ENCODE measurements at regions not wholly inside any gene's neighbourhood (a gene's known extent, or its start where the extent isn't known, plus 50 kb on each side); places are given as distances from the start of the nearest gene placed in this dataset.
"Not testable (repeated sequence)": the region's sequence is repeated elsewhere in the genome, so short reads cannot be mapped to it uniquely, and the experiment has no call there.

DNA sequence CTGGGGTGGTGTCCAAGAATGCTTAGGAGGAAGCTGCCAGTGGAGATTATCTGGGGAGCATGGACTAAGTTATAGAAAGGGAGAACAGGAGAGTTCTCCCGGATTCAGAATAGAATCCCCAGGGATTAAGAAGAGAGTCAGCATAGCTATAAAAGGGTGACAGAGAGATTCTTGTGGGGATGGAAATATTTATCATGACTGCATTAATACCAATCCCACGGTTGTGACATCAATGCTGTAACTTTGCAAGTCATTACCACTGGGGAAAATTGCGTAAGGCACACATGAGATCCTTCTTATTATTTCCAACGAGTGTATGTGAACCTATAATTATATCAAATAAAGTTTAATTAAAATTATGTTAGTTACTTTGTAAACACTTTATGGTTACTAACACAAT lies 447.9 kb upstream of the TMEM132C start:
- no peaks in the 10 kb centered on the region for H3K4me1 ChIP-seq (ENCODE audit: control insufficient read depth in 2 of 2, insufficient read depth in 2 of 2, low read length in 1 of 2)
- H3K36me3 ChIP-seq (ENCODE audit: control insufficient read depth in 2 of 2, insufficient read depth in 2 of 2, low read length in 1 of 2): no peaks in the 10 kb centered on the region
- H3K4me3 ChIP-seq (ENCODE audit: low read depth in 1 of 2, low read length in 2 of 2): no peak overlapping the region
- no peaks in the 10 kb centered on the region for H3K27me3 ChIP-seq (ENCODE audit: control insufficient read depth in 1 of 2, insufficient read depth in 2 of 2, low read length in 2 of 2)
- peaks cover 0 to 3% of the 10 kb centered on the region in 2 donors for H3K9me3 ChIP-seq (ENCODE audit: control insufficient read depth in 2 of 2, insufficient read depth in 1 of 2, low read depth in 1 of 2, low read length in 1 of 2)
- H3K27ac ChIP-seq (ENCODE audit: low read depth in 2 of 2, low read length in 1 of 2): no peak overlapping the region
- 76 to 80% methylated on average over 4 of the region's 4 CpGs for WGBS, 2 donors

DNA sequence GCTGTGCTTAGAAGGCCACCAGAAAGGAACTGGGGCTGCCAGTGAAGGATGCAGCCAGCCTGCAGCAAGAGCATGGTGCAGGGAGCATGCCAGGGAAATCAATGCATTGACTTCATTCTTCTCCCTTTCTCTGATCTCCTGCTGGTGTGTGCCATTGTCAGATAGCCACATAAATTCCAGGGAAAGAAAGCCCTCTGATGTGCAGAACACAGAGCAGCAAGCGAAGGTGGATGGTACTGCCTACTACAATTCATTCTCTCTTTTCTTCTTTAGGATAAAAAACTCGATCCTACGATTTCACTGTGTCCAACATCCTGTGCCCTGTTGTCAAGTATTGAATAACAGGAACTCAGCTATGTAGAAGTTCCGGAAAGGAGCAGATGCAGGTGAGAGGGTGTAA lies 446.7 kb upstream of the TMEM132C start:
- 75 to 78% methylated on average over 4 of the region's 4 CpGs for WGBS, 2 donors
- peaks cover 0 to 3% of the 10 kb centered on the region in 2 donors for H3K9me3 ChIP-seq (ENCODE audit: control insufficient read depth in 2 of 2, insufficient read depth in 1 of 2, low read depth in 1 of 2, low read length in 1 of 2)

DNA sequence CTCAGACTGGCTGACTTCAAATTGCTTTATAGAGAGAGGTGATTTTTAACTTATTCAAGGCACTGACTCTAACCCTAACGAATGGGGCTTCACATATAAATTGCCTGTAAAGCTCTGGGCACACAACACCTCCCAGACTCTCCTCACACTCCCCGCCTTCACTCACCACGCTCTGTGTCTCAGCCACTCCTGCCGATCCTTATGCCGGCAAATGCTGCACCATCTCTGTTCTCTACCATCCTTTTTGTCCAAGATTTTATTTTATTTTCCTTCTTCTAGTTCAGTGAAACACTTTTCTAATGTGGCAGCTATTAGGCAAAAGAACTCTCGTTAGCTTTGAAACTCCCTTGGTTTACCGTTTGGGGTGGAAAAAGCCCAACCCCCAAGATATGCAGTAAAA lies 446.1 kb upstream of the TMEM132C start:
- 84 to 86% methylated on average over 7 of the region's 7 CpGs for WGBS, 2 donors
- Histone ChIP-seq H3K9me3 (ENCODE audit: control insufficient read depth in 2 of 2, insufficient read depth in 1 of 2, low read depth in 1 of 2, low read length in 1 of 2) (peaks cover 0 to under 1% of the 10 kb centered on the region in 2 donors), H3K4me1 (ENCODE audit: control insufficient read depth in 2 of 2, insufficient read depth in 2 of 2, low read length in 1 of 2) (no peaks in the 10 kb centered on the region), H3K4me3 (ENCODE audit: low read depth in 1 of 2, low read length in 2 of 2) (no peak overlapping the region), H3K27me3 (ENCODE audit: control insufficient read depth in 1 of 2, insufficient read depth in 2 of 2, low read length in 2 of 2) (no peaks in the 10 kb centered on the region), H3K36me3 (ENCODE audit: control insufficient read depth in 2 of 2, insufficient read depth in 2 of 2, low read length in 1 of 2) (no peaks in the 10 kb centered on the region), H3K27ac (ENCODE audit: low read depth in 2 of 2, low read length in 1 of 2) (no peak overlapping the region)

More for the DNA sequence above, 446.7 kb upstream of the TMEM132C start:
- no peak overlapping the region for H3K27ac ChIP-seq (ENCODE audit: low read depth in 2 of 2, low read length in 1 of 2)
- no peak overlapping the region for H3K4me3 ChIP-seq (ENCODE audit: low read depth in 1 of 2, low read length in 2 of 2)
- H3K27me3 ChIP-seq (ENCODE audit: control insufficient read depth in 1 of 2, insufficient read depth in 2 of 2, low read length in 2 of 2): no peaks in the 10 kb centered on the region
- H3K36me3 ChIP-seq (ENCODE audit: control insufficient read depth in 2 of 2, insufficient read depth in 2 of 2, low read length in 1 of 2): no peaks in the 10 kb centered on the region
- no peaks in the 10 kb centered on the region for H3K4me1 ChIP-seq (ENCODE audit: control insufficient read depth in 2 of 2, insufficient read depth in 2 of 2, low read length in 1 of 2)

DNA sequence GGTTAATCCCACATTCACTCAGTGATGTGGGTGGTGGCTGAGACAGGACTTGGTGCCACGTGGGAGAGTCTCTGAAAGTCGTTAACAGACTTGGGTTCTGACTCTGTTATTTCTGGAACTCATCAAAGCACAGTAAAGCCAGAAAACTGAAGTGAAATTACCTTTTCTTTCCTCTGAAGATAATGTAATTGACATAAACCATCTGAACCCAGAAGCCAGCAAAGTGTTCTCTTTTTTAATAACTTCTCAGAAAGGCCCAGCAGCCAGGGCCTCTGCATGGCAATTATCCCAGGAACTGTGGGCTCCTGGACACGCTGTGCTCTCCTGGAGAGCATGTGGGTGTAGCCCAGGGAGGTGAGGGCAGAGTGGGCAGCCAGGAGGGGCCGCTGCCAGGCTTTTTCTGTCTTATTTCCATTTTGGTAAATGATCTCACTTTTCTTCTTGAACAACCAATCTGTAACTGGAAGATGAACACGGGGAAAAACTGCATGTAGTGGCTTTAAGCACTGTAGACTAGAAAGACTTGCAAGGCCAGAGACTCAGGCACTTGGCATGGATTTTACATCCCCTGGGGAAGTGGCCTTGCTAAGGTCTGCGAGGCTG lies 444.1 kb upstream of the TMEM132C start:
- H3K36me3 ChIP-seq (ENCODE audit: control insufficient read depth in 2 of 2, insufficient read depth in 2 of 2, low read length in 1 of 2): no peaks in the 10 kb centered on the region
- H3K27ac ChIP-seq (ENCODE audit: low read depth in 2 of 2, low read length in 1 of 2): no peak overlapping the region
- no peak overlapping the region for H3K4me3 ChIP-seq (ENCODE audit: low read depth in 1 of 2, low read length in 2 of 2)
- H3K27me3 ChIP-seq (ENCODE audit: control insufficient read depth in 1 of 2, insufficient read depth in 2 of 2, low read length in 2 of 2): no peaks in the 10 kb centered on the region
- no peaks in the 10 kb centered on the region for H3K4me1 ChIP-seq (ENCODE audit: control insufficient read depth in 2 of 2, insufficient read depth in 2 of 2, low read length in 1 of 2)
- 42 to 48% methylated on average over 6 of the region's 6 CpGs for WGBS, 2 donors
- H3K9me3 ChIP-seq (ENCODE audit: control insufficient read depth in 2 of 2, insufficient read depth in 1 of 2, low read depth in 1 of 2, low read length in 1 of 2): no peaks in the 10 kb centered on the region

DNA sequence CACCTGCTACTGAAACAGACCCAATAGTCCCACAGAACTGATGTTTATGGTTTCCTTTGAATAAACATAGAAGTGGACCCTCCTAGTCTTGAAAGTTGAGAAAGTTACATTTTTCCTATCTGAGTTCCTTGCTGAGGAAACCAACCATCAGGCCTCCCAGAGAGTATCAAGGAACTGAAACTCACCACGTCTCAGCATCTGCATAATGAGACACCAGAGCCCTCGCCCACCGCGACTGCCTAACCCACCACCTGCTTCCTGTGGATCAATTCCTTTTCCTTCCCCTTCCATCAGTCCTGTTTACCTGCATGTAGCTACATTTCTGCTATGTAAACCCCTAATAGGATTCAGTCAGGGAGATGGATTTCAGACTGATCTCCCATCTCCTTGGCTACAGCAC lies 443.2 kb upstream of the TMEM132C start:
- WGBS, 2 donors: 69 to 77% methylated on average over 4 of the region's 4 CpGs
- H3K36me3 ChIP-seq (ENCODE audit: control insufficient read depth in 2 of 2, insufficient read depth in 2 of 2, low read length in 1 of 2): no peaks in the 10 kb centered on the region
- no peak overlapping the region for H3K27ac ChIP-seq (ENCODE audit: low read depth in 2 of 2, low read length in 1 of 2)
- no peaks in the 10 kb centered on the region for H3K4me1 ChIP-seq (ENCODE audit: control insufficient read depth in 2 of 2, insufficient read depth in 2 of 2, low read length in 1 of 2)
- no peak overlapping the region for H3K4me3 ChIP-seq (ENCODE audit: low read depth in 1 of 2, low read length in 2 of 2)
- no peaks in the 10 kb centered on the region for H3K9me3 ChIP-seq (ENCODE audit: control insufficient read depth in 2 of 2, insufficient read depth in 1 of 2, low read depth in 1 of 2, low read length in 1 of 2)
- H3K27me3 ChIP-seq (ENCODE audit: control insufficient read depth in 1 of 2, insufficient read depth in 2 of 2, low read length in 2 of 2): no peaks in the 10 kb centered on the region

DNA sequence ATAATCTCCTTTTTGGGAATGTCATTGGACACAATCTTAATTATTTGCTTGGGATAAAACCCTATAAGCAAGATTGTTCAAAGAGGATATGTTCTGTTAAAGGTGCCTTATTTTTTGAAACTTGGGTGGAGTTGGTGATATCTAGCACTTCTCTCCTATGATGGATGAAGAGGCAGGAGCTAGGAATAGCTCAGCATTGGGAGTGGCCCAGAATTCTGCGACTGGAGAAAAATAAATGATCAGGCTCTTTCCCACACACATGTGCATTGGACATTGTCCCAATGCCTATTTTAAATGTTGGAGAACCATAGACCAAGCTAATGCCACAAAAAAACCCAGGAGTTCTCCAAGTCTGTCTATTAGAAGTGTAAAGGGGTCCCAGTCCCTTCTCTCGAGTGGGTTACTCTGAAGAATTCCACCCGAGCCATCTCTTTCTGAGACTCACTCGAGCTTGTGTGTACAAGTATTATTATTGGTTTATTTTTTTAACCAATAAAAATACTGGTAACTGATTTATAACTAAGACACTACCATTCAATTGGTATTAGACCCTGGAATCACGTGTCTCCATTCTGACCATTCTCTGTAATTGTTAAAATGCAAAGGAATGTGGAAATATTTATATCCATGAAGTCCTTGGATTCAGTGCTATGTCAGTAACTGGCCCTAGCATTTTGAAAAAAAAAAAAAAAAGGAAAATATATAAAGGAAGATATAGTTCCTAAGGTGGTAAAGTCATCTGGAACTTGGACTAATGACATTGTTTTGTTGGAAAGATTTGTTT lies 437.5 kb upstream of the TMEM132C start:
- WGBS, 2 donors: 54 to 55% methylated on average over 5 of the region's 5 CpGs
- Histone ChIP-seq H3K9me3 (ENCODE audit: control insufficient read depth in 2 of 2, insufficient read depth in 1 of 2, low read depth in 1 of 2, low read length in 1 of 2) (peaks cover 0 to 3% of the 10 kb centered on the region in 2 donors), H3K27ac (ENCODE audit: low read depth in 2 of 2, low read length in 1 of 2) (no peak overlapping the region), H3K4me1 (ENCODE audit: control insufficient read depth in 2 of 2, insufficient read depth in 2 of 2, low read length in 1 of 2) (no peaks in the 10 kb centered on the region), H3K27me3 (ENCODE audit: control insufficient read depth in 1 of 2, insufficient read depth in 2 of 2, low read length in 2 of 2) (no peaks in the 10 kb centered on the region), H3K4me3 (ENCODE audit: low read depth in 1 of 2, low read length in 2 of 2) (no peak overlapping the region), H3K36me3 (ENCODE audit: control insufficient read depth in 2 of 2, insufficient read depth in 2 of 2, low read length in 1 of 2) (no peaks in the 10 kb centered on the region)

DNA sequence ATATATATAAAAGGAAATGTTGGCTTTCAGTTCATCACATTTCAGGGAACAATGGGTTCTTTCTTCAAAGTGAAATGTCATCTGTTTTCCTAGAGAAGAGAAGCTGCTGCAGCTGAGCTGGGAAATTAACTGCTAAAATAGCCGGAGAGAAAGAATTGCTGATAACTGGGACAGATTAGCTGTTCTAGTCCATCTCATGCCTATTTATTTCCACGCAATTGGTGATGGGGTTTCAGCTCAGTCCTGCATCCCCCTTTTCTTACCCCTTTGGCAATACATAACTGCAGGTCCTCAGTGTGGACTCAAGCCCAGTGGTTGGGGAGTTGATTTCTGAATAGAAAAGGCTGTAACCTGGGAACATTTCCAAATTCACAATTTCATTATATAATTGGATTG lies 436.9 kb upstream of the TMEM132C start:
- Histone ChIP-seq H3K9me3 (ENCODE audit: control insufficient read depth in 2 of 2, insufficient read depth in 1 of 2, low read depth in 1 of 2, low read length in 1 of 2) (peaks cover 0 to 3% of the 10 kb centered on the region in 2 donors), H3K27ac (ENCODE audit: low read depth in 2 of 2, low read length in 1 of 2) (no peak overlapping the region), H3K4me3 (ENCODE audit: low read depth in 1 of 2, low read length in 2 of 2) (no peak overlapping the region), H3K27me3 (ENCODE audit: control insufficient read depth in 1 of 2, insufficient read depth in 2 of 2, low read length in 2 of 2) (no peaks in the 10 kb centered on the region), H3K36me3 (ENCODE audit: control insufficient read depth in 2 of 2, insufficient read depth in 2 of 2, low read length in 1 of 2) (no peaks in the 10 kb centered on the region), H3K4me1 (ENCODE audit: control insufficient read depth in 2 of 2, insufficient read depth in 2 of 2, low read length in 1 of 2) (no peaks in the 10 kb centered on the region)
- 50 to 53% methylated on average over 2 of the region's 2 CpGs for WGBS, 2 donors

DNA sequence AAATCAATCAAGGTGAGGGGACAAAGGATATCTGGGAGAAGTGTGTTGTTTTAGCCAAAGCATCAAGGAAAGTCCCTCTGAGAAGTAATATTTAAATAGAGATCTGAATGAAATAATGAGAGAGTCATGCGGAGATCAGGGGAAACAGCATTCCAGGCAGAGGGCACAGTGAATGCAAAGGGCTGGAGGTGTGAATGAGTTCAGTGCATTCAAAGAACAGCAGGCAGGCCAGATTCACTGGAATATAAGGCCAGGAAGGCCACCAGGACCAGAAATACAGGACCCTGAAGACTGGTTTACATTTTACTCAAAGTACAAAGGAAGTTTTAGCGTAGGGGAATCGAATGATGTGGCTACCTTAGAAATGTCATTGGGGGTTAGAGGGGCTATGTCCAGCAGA lies 436.2 kb upstream of the TMEM132C start:
- WGBS, 2 donors: 84 to 93% methylated on average over 3 of the region's 3 CpGs
- H3K27ac ChIP-seq (ENCODE audit: low read depth in 2 of 2, low read length in 1 of 2): no peak overlapping the region

DNA sequence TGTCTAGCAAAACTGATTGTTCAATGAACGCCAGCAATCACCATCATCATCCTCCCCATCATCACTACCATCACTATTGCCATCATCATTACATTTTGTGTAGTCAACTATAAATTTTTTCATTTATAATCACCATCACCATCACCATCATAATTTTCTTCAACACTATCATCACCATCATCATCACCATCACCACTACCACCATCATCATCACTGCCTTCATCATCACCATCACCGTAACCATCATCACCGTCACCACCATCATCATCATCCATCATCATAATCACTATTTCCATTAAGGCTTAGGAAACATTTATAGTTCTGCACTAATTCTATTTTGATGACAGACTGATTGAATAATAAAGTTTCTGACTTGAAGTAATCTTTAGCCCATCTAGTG lies 434.8 kb upstream of the TMEM132C start:
- Histone ChIP-seq H3K4me1 (ENCODE audit: control insufficient read depth in 2 of 2, insufficient read depth in 2 of 2, low read length in 1 of 2) (no peaks in the 10 kb centered on the region), H3K36me3 (ENCODE audit: control insufficient read depth in 2 of 2, insufficient read depth in 2 of 2, low read length in 1 of 2) (no peaks in the 10 kb centered on the region), H3K27ac (ENCODE audit: low read depth in 2 of 2, low read length in 1 of 2) (no peak overlapping the region), H3K4me3 (ENCODE audit: low read depth in 1 of 2, low read length in 2 of 2) (no peak overlapping the region), H3K9me3 (ENCODE audit: control insufficient read depth in 2 of 2, insufficient read depth in 1 of 2, low read depth in 1 of 2, low read length in 1 of 2) (peaks cover 2 to 3% of the 10 kb centered on the region in 2 donors), H3K27me3 (ENCODE audit: control insufficient read depth in 1 of 2, insufficient read depth in 2 of 2, low read length in 2 of 2) (no peaks in the 10 kb centered on the region)
- 91 to 93% methylated on average over 3 of the region's 3 CpGs for WGBS, 2 donors

More for the DNA sequence above, 436.2 kb upstream of the TMEM132C start:
- Histone ChIP-seq H3K4me3 (ENCODE audit: low read depth in 1 of 2, low read length in 2 of 2) (no peak overlapping the region), H3K27me3 (ENCODE audit: control insufficient read depth in 1 of 2, insufficient read depth in 2 of 2, low read length in 2 of 2) (no peaks in the 10 kb centered on the region), H3K36me3 (ENCODE audit: control insufficient read depth in 2 of 2, insufficient read depth in 2 of 2, low read length in 1 of 2) (no peaks in the 10 kb centered on the region), H3K4me1 (ENCODE audit: control insufficient read depth in 2 of 2, insufficient read depth in 2 of 2, low read length in 1 of 2) (no peaks in the 10 kb centered on the region), H3K9me3 (ENCODE audit: control insufficient read depth in 2 of 2, insufficient read depth in 1 of 2, low read depth in 1 of 2, low read length in 1 of 2) (peaks cover 0 to 3% of the 10 kb centered on the region in 2 donors)

DNA sequence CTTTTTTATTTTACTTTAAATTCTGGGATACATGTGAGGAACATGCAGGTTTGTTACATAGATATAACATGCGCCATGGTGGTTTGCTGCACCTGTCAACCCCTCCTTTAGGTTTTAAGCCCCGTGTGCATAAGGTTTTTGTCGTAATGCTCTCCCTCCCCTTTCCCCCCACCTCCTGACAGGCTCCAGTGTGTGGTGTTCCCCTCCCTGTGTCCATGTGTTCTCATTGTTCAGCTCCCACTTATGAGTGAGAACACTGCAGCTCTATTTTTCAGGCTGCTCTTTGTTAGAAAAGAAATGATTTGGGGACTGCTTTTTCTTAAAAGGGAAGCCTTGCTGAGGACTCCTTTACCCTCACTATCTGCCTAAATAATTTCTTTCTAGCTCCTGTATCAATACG lies 430.2 kb upstream of the TMEM132C start:
- WGBS, 2 donors: 62 to 70% methylated on average over 4 of the region's 4 CpGs
- not testable (repeated sequence) for H3K9me3 ChIP-seq (ENCODE audit: control insufficient read depth in 2 of 2, insufficient read depth in 1 of 2, low read depth in 1 of 2, low read length in 1 of 2); H3K36me3 ChIP-seq (ENCODE audit: control insufficient read depth in 2 of 2, insufficient read depth in 2 of 2, low read length in 1 of 2); H3K27ac ChIP-seq (ENCODE audit: low read depth in 2 of 2, low read length in 1 of 2); H3K27me3 ChIP-seq (ENCODE audit: control insufficient read depth in 1 of 2, insufficient read depth in 2 of 2, low read length in 2 of 2); H3K4me1 ChIP-seq (ENCODE audit: control insufficient read depth in 2 of 2, insufficient read depth in 2 of 2, low read length in 1 of 2); H3K4me3 ChIP-seq (ENCODE audit: low read depth in 1 of 2, low read length in 2 of 2)
